ENCODE measurements at regions not wholly inside any gene's neighbourhood (a gene's known extent, or its start where the extent isn't known, plus 50 kb on each side); places are given as distances from the start of the nearest gene placed in this dataset.
"Not testable (repeated sequence)": the region's sequence is repeated elsewhere in the genome, so short reads cannot be mapped to it uniquely, and the experiment has no call there.

DNA sequence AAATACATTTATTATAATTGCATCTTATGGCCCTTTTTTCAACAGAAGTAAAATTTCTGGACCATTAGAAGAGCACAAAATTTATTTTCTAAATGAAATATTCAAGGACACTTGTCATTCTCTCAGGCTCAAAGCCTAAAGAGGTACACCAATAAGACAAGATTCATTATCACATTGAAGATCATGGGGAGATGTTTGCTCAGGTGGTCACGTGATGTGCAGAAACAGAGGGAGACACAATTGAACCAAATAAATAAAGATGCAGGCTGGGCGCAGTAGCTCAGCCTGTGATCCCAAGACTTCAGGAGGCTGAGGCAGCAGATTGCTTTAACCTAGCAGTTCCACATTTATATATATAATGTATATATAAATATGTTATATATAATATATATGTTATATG lies 53.2 kb upstream of the TMEM254 start:
- H3K4me3 ChIP-seq (ENCODE audit: low read length) = no peak overlapping the region
- TF ChIP-seq CTCF (IDR thresholded peaks at IDR 0.05; ENCODE audit: insufficient read depth, low read depth, low read length, missing control alignments) = no peak
- no peak for DNase-seq (ENCODE audit: low read depth)

DNA sequence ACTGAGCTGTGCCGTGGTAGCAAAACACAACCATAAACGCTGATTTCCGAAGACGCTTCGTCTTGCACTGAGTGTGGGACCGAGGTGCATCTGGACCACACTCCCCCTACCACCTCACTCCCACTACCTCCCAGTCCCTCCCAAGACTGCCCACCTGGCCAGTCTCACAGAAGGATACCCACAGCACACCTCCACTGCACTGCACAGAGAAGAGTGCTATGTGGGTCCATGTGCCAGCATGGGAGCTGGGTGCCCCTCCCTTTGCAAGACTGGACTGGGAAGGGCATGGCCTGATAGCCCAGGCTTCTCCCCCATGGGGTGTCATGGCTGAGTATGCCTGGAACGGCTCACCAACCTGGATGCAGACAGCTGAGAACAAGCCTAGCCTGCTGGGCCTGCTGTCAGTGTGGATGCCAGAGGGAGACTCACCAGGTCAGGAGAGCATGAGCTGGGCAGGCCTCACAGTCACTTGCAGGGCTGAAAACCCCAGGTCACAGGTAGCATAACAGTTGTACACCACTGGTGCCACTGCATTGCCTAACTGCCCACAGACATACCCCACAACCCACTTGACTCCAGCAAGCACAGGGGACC lies 56.0 kb upstream of the TMEM254 start:
- not testable (repeated sequence) for H3K4me3 ChIP-seq (ENCODE audit: low read length)
- DNase-seq (ENCODE audit: low read depth) = peak; percentile 28

GRCh38 chr10:80018406-80018984 lies 60.0 kb upstream of the TMEM254 start:
- DNase-seq (ENCODE audit: low read depth) = peak; percentile 17
- H3K4me3 ChIP-seq (ENCODE audit: low read length) = not testable (repeated sequence)

DNA sequence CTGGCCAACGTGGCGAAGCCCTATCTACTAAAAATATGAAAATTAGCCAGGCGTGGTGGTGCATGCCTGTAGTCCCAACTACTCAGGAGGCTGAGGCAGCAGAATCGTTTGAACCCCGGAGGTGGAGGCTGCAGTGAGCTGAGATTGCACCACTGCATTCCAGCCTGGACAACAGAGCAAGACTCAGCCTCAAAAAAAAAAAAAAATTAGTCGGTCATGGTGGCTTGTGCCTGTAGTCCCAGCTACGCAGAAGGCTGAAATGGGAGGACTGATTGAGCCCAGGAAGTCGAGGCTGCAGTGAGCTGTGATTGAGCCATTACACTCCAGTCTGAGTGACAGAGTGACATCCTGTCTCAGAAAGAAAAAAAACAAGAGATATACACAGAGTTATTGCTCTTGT lies 61.3 kb upstream of the TMEM254 start:
- H3K4me3 ChIP-seq (ENCODE audit: low read length); DNase-seq (ENCODE audit: low read depth): not testable (repeated sequence)

DNA sequence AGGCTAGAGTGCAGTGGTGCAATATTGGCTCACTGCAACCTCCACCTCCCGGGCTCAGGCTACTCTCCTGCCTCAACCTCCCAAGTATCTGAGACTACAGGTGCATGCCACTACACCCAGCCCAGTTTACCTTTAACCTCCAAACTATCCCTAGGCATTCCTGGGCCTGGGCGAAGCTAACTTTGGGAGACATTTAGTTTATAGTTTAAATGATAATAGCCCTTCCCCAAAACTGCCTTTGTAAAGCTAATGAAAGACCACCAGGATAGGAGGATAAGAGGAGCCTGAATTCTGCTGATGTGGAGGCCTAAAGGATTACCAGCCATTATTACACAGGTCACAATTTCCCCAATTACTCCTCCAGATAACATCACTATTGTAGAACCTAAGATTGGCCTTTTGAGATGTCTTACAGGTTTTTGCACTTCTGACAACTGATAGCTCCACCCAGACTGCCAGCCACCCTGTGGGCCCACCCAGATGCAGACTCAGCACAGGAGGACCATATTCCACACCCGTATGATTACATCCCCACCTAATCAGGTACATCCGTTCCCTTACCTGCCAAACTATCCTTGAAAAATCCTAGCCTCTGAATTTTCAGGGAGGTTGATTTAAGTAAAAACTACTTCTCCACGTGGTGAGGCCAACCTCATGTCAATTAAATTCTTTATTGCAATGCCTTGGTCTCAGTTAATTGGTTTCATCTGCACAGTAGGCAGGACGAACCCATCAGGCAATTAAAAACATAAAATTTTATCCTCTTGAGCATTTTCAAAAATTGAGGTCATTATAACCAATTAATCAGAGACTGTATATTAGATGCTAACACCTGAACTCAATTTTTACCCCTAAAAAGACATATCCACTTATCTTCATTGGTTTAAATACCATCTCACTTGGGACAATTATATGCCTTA lies 62.3 kb upstream of the TMEM254 start:
- TF ChIP-seq CTCF (IDR thresholded peaks at IDR 0.05; ENCODE audit: insufficient read depth, low read depth, low read length, missing control alignments) = no peak
- H3K4me3 ChIP-seq (ENCODE audit: low read length) = no peak overlapping the region

DNA sequence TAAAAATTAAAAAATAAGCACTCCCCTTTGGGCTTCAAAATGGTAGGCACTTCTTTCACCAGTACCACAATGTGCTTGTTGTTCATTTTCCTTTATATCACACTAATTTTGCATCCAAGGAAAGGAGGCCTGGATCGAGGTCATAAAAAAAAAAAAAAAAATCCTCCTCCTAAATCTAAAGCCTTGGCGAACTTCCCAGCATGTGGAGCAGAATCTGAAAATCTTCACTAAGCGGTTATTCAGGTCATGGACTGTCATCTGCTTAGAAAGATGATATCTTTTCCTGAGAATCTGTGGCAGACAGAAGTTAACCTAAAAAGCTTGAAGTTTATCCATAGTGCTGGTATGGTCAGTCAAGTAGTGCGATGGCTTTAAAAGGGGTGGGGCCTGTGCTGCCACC lies 64.2 kb upstream of the SFTPD start:
- not testable (repeated sequence) for DNase-seq (ENCODE audit: low read depth); H3K4me3 ChIP-seq (ENCODE audit: low read length)

More for the DNA sequence above, 62.3 kb upstream of the TMEM254 start:
- no peak for DNase-seq (ENCODE audit: low read depth)

DNA sequence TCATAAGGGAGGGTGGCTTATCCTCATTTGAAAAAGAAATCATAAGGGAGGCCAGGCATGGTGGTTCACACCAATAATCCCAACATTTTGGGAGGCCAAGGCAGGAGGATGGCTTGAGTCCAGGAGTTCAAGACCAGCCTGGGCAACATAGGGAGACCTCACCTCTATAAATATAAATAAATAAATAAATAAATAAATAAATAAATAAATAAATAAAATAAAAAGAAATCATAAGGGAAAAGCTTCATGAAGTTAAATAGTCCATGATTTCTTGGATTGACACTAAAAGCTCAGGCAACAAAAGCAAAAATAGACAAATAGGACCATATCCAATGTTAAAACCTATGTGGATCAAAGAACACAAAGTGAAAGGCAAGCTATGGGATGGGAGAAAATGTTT lies 62.2 kb upstream of the SFTPD start:
- H3K4me3 ChIP-seq (ENCODE audit: low read length); DNase-seq (ENCODE audit: low read depth): not testable (repeated sequence)

- no peak for DNase-seq (ENCODE audit: low read depth)
These were observed 51.6 kb upstream of the SFTPD start for GRCh38 chr10:80000541-80000940.

More at GRCh38 chr10:80000541-80000940, 51.6 kb upstream of the SFTPD start:
- TF ChIP-seq CTCF (IDR thresholded peaks at IDR 0.05; ENCODE audit: insufficient read depth, low read depth, low read length, missing control alignments) = no peak
- no peak overlapping the region for H3K4me3 ChIP-seq (ENCODE audit: low read length)
